ENCODE measurements at regions not wholly inside any gene's neighbourhood (a gene's known extent, or its start where the extent isn't known, plus 50 kb on each side); places are given as distances from the start of the nearest gene placed in this dataset.

DNA sequence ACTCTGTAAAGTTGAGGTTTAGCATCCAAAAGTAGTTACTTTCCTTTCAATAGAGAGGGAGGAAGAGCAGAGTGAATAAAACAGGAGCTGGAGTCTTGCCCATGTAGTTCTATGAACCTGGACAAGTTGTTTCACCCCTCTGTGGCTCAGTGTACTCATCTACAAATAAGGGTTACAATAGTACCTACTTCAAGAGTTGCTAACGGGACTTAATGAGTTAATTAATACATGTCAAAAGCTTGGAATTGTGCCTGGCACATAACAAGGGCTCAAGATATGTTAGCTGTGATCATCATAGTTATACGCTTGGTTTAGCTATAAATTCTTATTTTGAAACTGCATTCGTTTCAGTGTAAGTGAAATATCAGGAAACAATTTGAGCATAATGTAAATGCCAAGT, 388.5 kb upstream of the THBS1 start:
- TF ChIP-seq ARNTL (CRISPR knock-in tag; IDR thresholded peaks at IDR 0.05; ENCODE audit: borderline replicate concordance, low read depth) (no peak), SNAI2 (CRISPR knock-in tag; IDR thresholded peaks at IDR 0.05) (no peak), GLIS3 (CRISPR knock-in tag; IDR thresholded peaks at IDR 0.05) (no peak), ZNF565 (CRISPR knock-in tag; conservative IDR thresholded peaks at IDR 0.05; ENCODE audit: low read depth) (no peak), ESRRG (CRISPR knock-in tag; IDR thresholded peaks at IDR 0.05) (no peak), OSR1 (CRISPR knock-in tag; IDR thresholded peaks at IDR 0.05) (no peak), ZC3H10 (CRISPR knock-in tag; IDR thresholded peaks at IDR 0.05) (no peak)
- TF ChIP-seq, protein P1, sequence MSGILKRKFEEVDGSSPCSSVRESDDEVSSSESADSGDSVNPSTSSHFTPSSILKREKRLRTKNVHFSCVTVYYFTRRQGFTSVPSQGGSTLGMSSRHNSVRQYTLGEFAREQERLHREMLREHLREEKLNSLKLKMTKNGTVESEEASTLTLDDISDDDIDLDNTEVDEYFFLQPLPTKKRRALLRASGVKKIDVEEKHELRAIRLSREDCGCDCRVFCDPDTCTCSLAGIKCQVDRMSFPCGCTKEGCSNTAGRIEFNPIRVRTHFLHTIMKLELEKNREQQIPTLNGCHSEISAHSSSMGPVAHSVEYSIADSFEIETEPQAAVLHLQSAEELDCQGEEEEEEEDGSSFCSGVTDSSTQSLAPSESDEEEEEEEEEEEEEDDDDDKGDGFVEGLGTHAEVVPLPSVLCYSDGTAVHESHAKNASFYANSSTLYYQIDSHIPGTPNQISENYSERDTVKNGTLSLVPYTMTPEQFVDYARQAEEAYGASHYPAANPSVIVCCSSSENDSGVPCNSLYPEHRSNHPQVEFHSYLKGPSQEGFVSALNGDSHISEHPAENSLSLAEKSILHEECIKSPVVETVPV (CRISPR knock-in tag; IDR thresholded peaks at IDR 0.05): no peak
